ENCODE measurements at regions not wholly inside any gene's neighbourhood (a gene's known extent, or its start where the extent isn't known, plus 50 kb on each side); places are given as distances from the start of the nearest gene placed in this dataset.

GRCh38 chr7:118517275-118517674 lies 292.8 kb downstream of the ANKRD7 start:
- H3K4me3 ChIP-seq (ENCODE audit: control insufficient read depth, low read depth, low read length), result no peak overlapping the region
- TF ChIP-seq CTCF (conservative IDR thresholded peaks at IDR 0.05; ENCODE audit: control insufficient read depth, insufficient read depth, low read depth, low read length), result no peak
- no peak for DNase-seq (ENCODE audit: low read depth)

- TF ChIP-seq CTCF (conservative IDR thresholded peaks at IDR 0.05; ENCODE audit: control insufficient read depth, insufficient read depth, low read depth, low read length), result no peak
- DNase-seq (ENCODE audit: low read depth), result no peak
- no peak overlapping the region for H3K4me3 ChIP-seq (ENCODE audit: control insufficient read depth, low read depth, low read length)
Observed at GRCh38 chr7:118525020-118525419, 300.5 kb downstream of the ANKRD7 start.

DNA sequence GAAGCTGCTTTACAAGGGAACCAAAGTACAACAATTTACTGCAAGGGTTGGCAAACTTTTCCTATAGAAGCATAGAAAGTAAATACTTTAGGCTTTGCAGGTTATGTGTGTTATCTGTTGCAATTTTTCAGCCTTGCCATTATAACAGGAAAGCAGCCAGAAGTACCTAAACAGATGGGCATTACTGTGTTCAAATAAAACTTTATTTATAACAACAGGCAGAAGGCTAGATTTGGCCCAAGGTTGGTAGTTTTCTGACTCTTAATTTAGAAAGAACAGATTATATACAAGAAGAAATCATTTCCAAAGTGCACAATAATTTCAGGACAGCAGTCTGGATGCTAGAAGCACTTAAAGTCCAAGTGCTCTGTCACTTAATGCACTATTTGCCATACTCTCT lies 307.1 kb downstream of the ANKRD7 start:
- no peak overlapping the region for H3K4me3 ChIP-seq (ENCODE audit: control insufficient read depth, low read depth, low read length)
- DNase-seq (ENCODE audit: low read depth), result no peak
- TF ChIP-seq CTCF (conservative IDR thresholded peaks at IDR 0.05; ENCODE audit: control insufficient read depth, insufficient read depth, low read depth, low read length), result no peak

DNA sequence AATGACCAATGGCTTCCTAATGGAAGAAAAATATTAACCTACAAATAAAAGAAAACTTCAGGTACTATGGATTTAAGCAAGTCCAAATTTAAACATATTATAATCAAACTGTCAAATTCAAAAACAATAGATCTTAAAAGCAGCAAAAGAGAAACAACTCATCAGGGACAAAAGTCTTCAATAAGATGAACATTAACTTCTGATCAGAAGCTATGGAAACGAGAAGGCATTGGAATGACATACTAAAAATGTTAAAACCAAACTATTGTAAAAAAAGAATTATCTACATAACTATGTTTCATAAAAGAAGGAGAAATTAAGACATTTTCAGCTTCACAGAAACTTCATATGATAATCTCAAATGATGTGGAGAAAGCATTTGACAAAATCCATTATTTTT lies 334.7 kb downstream of the ANKRD7 start:
- H3K4me3 ChIP-seq (ENCODE audit: control insufficient read depth, low read depth, low read length), result no peak overlapping the region
- no peak for TF ChIP-seq CTCF (conservative IDR thresholded peaks at IDR 0.05; ENCODE audit: control insufficient read depth, insufficient read depth, low read depth, low read length)
- DNase-seq (ENCODE audit: low read depth), result no peak

GRCh38 chr7:118563311-118563710 lies 338.8 kb downstream of the ANKRD7 start:
- H3K4me3 ChIP-seq (ENCODE audit: control insufficient read depth, low read depth, low read length), result no peak overlapping the region
- TF ChIP-seq CTCF (conservative IDR thresholded peaks at IDR 0.05; ENCODE audit: control insufficient read depth, insufficient read depth, low read depth, low read length), result no peak
- no peak for DNase-seq (ENCODE audit: low read depth)

GRCh38 chr7:118572604-118573003 lies 348.1 kb downstream of the ANKRD7 start:
- no peak overlapping the region for H3K4me3 ChIP-seq (ENCODE audit: control insufficient read depth, low read depth, low read length)
- TF ChIP-seq CTCF (conservative IDR thresholded peaks at IDR 0.05; ENCODE audit: control insufficient read depth, insufficient read depth, low read depth, low read length), result no peak
- no peak for DNase-seq (ENCODE audit: low read depth)

DNA sequence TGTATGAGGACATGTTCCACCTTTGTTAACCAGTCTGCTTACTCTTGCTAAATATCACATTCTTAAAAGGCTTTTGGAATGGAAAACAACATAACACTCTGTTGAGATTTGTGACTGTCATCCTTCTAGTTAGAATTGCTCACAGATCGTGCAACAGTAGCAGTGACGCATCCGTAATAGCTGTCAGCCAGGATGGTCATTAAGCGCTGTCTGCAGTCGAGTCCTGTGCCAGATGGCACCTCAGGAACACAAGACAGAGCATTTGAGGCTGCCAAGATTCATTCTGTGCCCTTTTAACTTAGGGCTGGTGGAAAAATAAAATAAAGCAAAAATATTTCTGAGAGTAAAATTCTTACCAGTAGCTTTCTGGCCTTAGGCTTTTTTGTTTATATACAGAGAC lies 348.6 kb downstream of the ANKRD7 start:
- no peak overlapping the region for H3K4me3 ChIP-seq (ENCODE audit: control insufficient read depth, low read depth, low read length)
- no peak for DNase-seq (ENCODE audit: low read depth)
- no peak for TF ChIP-seq CTCF (conservative IDR thresholded peaks at IDR 0.05; ENCODE audit: control insufficient read depth, insufficient read depth, low read depth, low read length)

All from fibroblast of mammary gland (primary cell).